ENCODE measurements at regions not wholly inside any gene's neighbourhood (a gene's known extent, or its start where the extent isn't known, plus 50 kb on each side); places are given as distances from the start of the nearest gene placed in this dataset.
"Not testable (repeated sequence)": the region's sequence is repeated elsewhere in the genome, so short reads cannot be mapped to it uniquely, and the experiment has no call there.

DNA sequence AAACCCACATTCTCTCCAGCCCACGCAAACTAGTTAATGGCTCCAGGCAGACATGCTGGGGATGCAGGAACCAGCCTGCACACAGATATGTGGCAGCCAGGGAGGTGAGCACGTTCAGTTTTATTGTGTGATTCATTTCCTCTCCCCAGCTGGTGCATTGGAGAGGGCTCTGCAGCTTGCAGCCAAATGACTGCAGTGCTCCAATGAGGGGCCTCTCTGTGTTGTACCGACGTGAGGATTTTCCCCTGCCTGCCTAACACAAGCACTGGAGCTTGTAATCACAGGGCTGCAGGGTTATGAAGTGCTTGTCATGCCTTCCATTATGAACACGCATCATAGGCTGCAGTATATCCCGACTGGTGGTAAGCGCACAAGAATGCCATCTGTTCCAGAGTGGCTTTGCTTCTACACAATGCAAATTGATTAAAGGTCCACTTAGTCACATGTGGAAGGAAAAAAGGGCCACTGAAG lies 92.3 kb upstream of the THUMPD2 start:
- Mint-ChIP-seq H3K4me1 (no peaks in the 10 kb centered on the region), H3K4me3 (no peak overlapping the region), H3K27ac (no peak overlapping the region), H3K27me3 (ENCODE audit: low read depth) (peaks cover 8% of the 10 kb centered on the region), H3K36me3 (no peaks in the 10 kb centered on the region), H3K9me3 (no peaks in the 10 kb centered on the region)
- no peak for TF ChIP-seq CTCF (IDR thresholded peaks at IDR 0.05; ENCODE audit: unreplicated experiment)
- no peak for DNase-seq (ENCODE audit: low spot score in 2 of 2, unreplicated experiment in 2 of 2)

DNA sequence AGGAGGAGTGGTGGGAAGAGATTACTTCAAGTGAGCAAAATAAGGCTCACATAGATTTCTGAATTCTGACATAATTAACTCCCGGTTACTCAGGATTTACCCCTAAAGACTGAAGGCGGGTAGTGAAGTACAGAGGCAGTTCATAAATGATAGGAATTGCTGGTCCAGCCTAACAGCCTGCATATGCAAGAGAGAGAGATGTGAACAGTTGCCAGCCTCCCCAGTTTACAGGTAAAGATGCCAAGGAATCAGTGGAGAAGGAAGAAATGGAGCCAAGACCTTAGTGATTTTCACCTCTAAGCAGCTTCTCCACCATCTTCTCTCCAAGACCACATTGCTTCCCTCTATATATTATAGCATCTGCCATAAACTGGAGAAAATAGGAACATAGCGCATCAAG lies 91.8 kb upstream of the THUMPD2 start:
- Mint-ChIP-seq H3K9me3 (no peaks in the 10 kb centered on the region), H3K27me3 (ENCODE audit: low read depth) (peaks cover 8% of the 10 kb centered on the region), H3K36me3 (no peaks in the 10 kb centered on the region), H3K4me1 (no peaks in the 10 kb centered on the region), H3K27ac (no peak overlapping the region), H3K4me3 (no peak overlapping the region)
- TF ChIP-seq CTCF (IDR thresholded peaks at IDR 0.05; ENCODE audit: unreplicated experiment), result no peak
- DNase-seq (ENCODE audit: low spot score in 2 of 2, unreplicated experiment in 2 of 2), result no peak

DNA sequence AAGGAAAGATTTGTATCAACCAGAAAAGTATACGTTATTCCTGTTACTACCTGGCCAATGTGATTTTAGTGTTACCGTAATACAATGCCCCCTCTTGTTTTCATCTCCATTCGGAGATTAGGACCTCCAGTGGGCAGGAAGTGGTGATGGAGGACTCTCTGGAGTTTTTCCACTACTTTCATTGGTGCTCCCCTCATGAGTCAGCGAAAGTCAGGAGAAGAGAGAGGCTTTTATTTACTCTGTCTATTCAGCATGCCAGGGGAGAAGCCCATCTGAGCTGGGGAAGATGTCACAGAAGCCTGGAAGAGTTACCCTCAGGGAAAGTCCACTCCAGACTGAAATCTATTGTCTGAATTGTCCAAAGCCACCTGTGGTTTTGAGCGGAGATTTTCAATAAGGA lies 88.2 kb upstream of the THUMPD2 start:
- peaks cover 23% of the 10 kb centered on the region for H3K9me3 Mint-ChIP-seq
- TF ChIP-seq CTCF (IDR thresholded peaks at IDR 0.05; ENCODE audit: unreplicated experiment), result no peak

DNA sequence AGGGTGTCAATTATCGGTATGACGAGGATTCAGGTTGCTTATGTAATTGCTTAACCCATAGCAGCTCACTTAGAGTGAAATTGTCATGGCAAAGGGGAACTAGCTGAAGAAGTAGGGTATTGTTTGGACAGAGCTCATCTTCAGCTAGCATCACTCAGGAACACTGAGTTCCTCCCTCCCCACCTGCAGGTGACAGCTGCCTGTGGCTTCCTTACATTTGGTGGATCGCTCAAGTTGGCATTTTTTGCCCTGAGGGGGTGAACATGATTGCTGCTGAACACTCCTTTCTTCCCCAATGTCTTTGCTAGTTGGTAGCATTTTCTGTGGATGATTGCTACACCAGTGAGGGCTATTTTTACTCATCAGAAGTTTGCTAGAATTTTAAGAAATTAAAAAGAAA lies 86.7 kb upstream of the THUMPD2 start:
- H3K9me3 Mint-ChIP-seq, result peaks cover 23% of the 10 kb centered on the region
- no peak overlapping the region for H3K27ac Mint-ChIP-seq
- H3K27me3 Mint-ChIP-seq (ENCODE audit: low read depth), result peaks cover 8% of the 10 kb centered on the region
- DNase-seq (ENCODE audit: low spot score in 2 of 2, unreplicated experiment in 2 of 2), result no peak
- H3K4me1 Mint-ChIP-seq, result no peaks in the 10 kb centered on the region
- no peak for TF ChIP-seq CTCF (IDR thresholded peaks at IDR 0.05; ENCODE audit: unreplicated experiment)
- no peaks in the 10 kb centered on the region for H3K36me3 Mint-ChIP-seq
- H3K4me3 Mint-ChIP-seq, result no peak overlapping the region

More for the DNA sequence above, 88.2 kb upstream of the THUMPD2 start:
- Mint-ChIP-seq H3K4me1 (no peaks in the 10 kb centered on the region), H3K27me3 (ENCODE audit: low read depth) (peaks cover 8% of the 10 kb centered on the region), H3K27ac (no peak overlapping the region), H3K36me3 (no peaks in the 10 kb centered on the region), H3K4me3 (no peak overlapping the region)
- DNase-seq (ENCODE audit: low spot score in 2 of 2, unreplicated experiment in 2 of 2), result no peak

GRCh38 chr2:39863672-39864071 lies 84.6 kb upstream of the THUMPD2 start:
- peaks cover 23% of the 10 kb centered on the region for H3K9me3 Mint-ChIP-seq
- H3K4me1 Mint-ChIP-seq; H3K27ac Mint-ChIP-seq; H3K27me3 Mint-ChIP-seq (ENCODE audit: low read depth); H3K4me3 Mint-ChIP-seq; DNase-seq (ENCODE audit: low spot score in 2 of 2, unreplicated experiment in 2 of 2); H3K36me3 Mint-ChIP-seq: not testable (repeated sequence)

DNA sequence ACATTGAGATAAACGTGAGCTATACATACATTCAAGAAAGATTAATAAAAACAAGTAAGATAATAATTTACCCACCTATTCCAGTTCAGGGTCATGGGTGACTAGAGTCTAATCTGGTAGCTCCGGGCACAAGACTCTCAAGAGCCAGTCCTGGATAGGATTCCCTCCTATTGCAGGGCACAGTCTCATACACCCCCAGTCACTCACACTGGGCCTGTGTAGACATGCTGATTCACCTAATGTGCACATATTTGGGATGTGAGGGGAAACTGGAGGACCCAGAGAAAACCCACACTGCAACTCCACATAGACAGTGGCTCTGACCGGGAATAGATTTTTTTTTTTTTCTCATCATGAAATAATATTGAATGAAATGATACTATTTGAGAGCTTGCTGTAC lies 81.5 kb upstream of the THUMPD2 start:
- Mint-ChIP-seq H3K36me3 (no peaks in the 10 kb centered on the region), H3K27ac (no peak overlapping the region), H3K4me1 (no peaks in the 10 kb centered on the region), H3K9me3 (peaks cover 23% of the 10 kb centered on the region), H3K27me3 (ENCODE audit: low read depth) (no peaks in the 10 kb centered on the region), H3K4me3 (no peak overlapping the region)
- no peak for DNase-seq (ENCODE audit: low spot score in 2 of 2, unreplicated experiment in 2 of 2)
- no peak for TF ChIP-seq CTCF (IDR thresholded peaks at IDR 0.05; ENCODE audit: unreplicated experiment)
